ENCODE measurements at regions not wholly inside any gene's neighbourhood (a gene's known extent, or its start where the extent isn't known, plus 50 kb on each side); places are given as distances from the start of the nearest gene placed in this dataset.

GRCh38 chr2:31735716-31736115 is 155.0 kb upstream of the SRD5A2 start:
- TF ChIP-seq POLR2AphosphoS5 (IDR thresholded peaks at IDR 0.05; ENCODE audit: low read depth, low read length), result no peak
- TF ChIP-seq POLR2A (IDR thresholded peaks at IDR 0.05; ENCODE audit: low read depth, low read length), result no peak
- no peak for TF ChIP-seq SPI1 (IDR thresholded peaks at IDR 0.05; ENCODE audit: low read depth, low read length)
- no peak for TF ChIP-seq TAF1 (IDR thresholded peaks at IDR 0.05; ENCODE audit: low read depth, low read length)

Data from GM12891 (cell line).